ENCODE measurements at regions not wholly inside any gene's neighbourhood (a gene's known extent, or its start where the extent isn't known, plus 50 kb on each side); places are given as distances from the start of the nearest gene placed in this dataset.

DNA sequence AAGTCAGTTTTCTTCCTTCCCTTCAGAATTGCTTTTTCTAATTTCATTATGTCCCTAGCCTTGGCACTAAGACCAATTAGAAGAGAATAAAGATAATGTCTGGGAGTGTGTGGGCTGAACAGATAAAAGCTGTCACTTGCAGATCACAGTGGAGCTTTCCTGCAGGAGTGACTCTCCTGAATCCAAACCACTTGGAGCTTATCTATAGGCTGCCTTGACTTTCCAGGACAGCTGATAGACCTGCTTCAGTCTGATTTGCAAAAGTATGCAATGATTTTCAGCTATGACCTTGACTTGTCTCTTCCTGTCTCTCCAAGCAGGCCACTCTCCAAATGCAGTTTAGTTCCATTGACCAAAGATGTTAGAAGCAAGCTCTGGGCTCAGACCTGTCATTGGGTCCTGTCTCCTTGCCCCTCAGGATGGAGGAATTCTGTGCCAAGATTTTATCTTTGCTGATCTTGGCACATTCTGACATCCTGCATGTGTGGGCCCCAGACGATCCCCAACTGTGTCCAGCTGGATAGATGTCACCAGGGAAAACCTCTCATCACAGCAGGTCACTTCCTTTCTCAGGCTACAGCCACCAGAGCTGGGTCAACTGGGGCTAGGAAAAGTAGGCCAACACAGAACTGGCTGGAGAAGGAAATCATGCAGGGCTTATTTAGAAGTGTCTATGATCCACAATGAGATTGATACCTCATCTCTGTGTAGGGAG lies 120.9 kb upstream of the ZNF438 start:
- ChIA-PET CTCF (no interaction called here), POLR2A (no interaction called here)

DNA sequence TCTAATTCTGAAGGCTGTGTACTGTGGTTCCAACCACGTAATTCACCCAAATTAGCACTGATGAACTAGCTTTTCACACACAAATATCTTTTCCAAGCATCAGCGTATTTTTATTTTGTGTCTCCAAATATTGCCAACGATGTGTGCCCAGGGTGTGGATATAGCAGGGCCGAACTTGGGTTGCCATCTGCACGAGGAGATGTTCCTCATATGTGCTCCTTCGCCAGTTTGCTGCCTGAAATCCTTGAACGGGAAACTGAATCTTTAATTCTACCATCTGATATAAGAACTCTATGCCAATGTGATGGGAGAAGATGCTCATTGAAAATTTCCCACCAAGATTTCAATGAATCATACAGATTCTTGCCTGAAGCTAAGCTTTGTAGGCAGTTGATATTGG lies 121.5 kb upstream of the ZNF438 start:
- H3K36me3 ChIP-seq (ENCODE audit: control insufficient read depth, insufficient read depth, low read length), result no peaks in the 10 kb centered on the region
- no peak for TF ChIP-seq CTCF (IDR thresholded peaks at IDR 0.05; ENCODE audit: insufficient read depth, low read depth, low read length)
- ChIA-PET CTCF (no interaction called here), POLR2A (no interaction called here)
- H3K4me3 ChIP-seq (ENCODE audit: low read depth, low read length), result no peak overlapping the region
- no peak for DNase-seq (ENCODE audit: low read depth)
- no peaks in the 10 kb centered on the region for H3K27me3 ChIP-seq (ENCODE audit: control insufficient read depth, insufficient read depth, low read length)

More for the DNA sequence above, 120.9 kb upstream of the ZNF438 start:
- no peak overlapping the region for H3K4me3 ChIP-seq (ENCODE audit: low read depth, low read length)
- no peak for DNase-seq (ENCODE audit: low read depth)
- no peaks in the 10 kb centered on the region for H3K36me3 ChIP-seq (ENCODE audit: control insufficient read depth, insufficient read depth, low read length)
- H3K27me3 ChIP-seq (ENCODE audit: control insufficient read depth, insufficient read depth, low read length), result no peaks in the 10 kb centered on the region
- TF ChIP-seq CTCF (IDR thresholded peaks at IDR 0.05; ENCODE audit: insufficient read depth, low read depth, low read length), result no peak

- TF ChIP-seq CTCF (IDR thresholded peaks at IDR 0.05; ENCODE audit: insufficient read depth, low read depth, low read length), result no peak
- H3K4me3 ChIP-seq (ENCODE audit: low read depth, low read length), result no peak overlapping the region
- no peaks in the 10 kb centered on the region for H3K27me3 ChIP-seq (ENCODE audit: control insufficient read depth, insufficient read depth, low read length)
- no peaks in the 10 kb centered on the region for H3K36me3 ChIP-seq (ENCODE audit: control insufficient read depth, insufficient read depth, low read length)
- POLR2A ChIA-PET, result no interaction called here
- CTCF ChIA-PET, result no interaction called here
- no peak for DNase-seq (ENCODE audit: low read depth)
Observed at GRCh38 chr10:31153692-31154091, 122.0 kb upstream of the ZNF438 start.

GRCh38 chr10:31154996-31155395 lies 123.3 kb upstream of the ZNF438 start:
- no peaks in the 10 kb centered on the region for H3K27me3 ChIP-seq (ENCODE audit: control insufficient read depth, insufficient read depth, low read length)
- ChIA-PET POLR2A (no interaction called here), CTCF (interaction anchor here (0.7 to 1.3 kb wide), 2 partner anchors 10 to 127 kb away, joined by 3 to 4 read pairs; no protein-coding TSS in a partner anchor)
- no peak overlapping the region for H3K4me3 ChIP-seq (ENCODE audit: low read depth, low read length)
- TF ChIP-seq CTCF (IDR thresholded peaks at IDR 0.05; ENCODE audit: insufficient read depth, low read depth, low read length), result no peak
- DNase-seq (ENCODE audit: low read depth), result no peak
- H3K36me3 ChIP-seq (ENCODE audit: control insufficient read depth, insufficient read depth, low read length), result no peaks in the 10 kb centered on the region

GRCh38 chr10:31157123-31158010 lies 125.7 kb upstream of the ZNF438 start:
- Histone ChIP-seq H3K27me3 (ENCODE audit: control insufficient read depth, insufficient read depth, low read length) (no peaks in the 10 kb centered on the region), H3K36me3 (ENCODE audit: control insufficient read depth, insufficient read depth, low read length) (no peaks in the 10 kb centered on the region), H3K4me3 (ENCODE audit: low read depth, low read length) (no peak overlapping the region)
- DNase-seq (ENCODE audit: low read depth), result peak; percentile 47
- ChIA-PET POLR2A (no interaction called here), CTCF (no interaction called here)
- no peak; the same call in 1 of the 2 replicates for TF ChIP-seq CTCF (IDR thresholded peaks at IDR 0.05; ENCODE audit: insufficient read depth, low read depth, low read length)
